ENCODE measurements at regions not wholly inside any gene's neighbourhood (a gene's known extent, or its start where the extent isn't known, plus 50 kb on each side); places are given as distances from the start of the nearest gene placed in this dataset.

- TF ChIP-seq, protein P1, sequence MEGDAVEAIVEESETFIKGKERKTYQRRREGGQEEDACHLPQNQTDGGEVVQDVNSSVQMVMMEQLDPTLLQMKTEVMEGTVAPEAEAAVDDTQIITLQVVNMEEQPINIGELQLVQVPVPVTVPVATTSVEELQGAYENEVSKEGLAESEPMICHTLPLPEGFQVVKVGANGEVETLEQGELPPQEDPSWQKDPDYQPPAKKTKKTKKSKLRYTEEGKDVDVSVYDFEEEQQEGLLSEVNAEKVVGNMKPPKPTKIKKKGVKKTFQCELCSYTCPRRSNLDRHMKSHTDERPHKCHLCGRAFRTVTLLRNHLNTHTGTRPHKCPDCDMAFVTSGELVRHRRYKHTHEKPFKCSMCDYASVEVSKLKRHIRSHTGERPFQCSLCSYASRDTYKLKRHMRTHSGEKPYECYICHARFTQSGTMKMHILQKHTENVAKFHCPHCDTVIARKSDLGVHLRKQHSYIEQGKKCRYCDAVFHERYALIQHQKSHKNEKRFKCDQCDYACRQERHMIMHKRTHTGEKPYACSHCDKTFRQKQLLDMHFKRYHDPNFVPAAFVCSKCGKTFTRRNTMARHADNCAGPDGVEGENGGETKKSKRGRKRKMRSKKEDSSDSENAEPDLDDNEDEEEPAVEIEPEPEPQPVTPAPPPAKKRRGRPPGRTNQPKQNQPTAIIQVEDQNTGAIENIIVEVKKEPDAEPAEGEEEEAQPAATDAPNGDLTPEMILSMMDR (IDR thresholded peaks at IDR 0.05) = no peak
- no peak for TF ChIP-seq POLR2AphosphoS5 (IDR thresholded peaks at IDR 0.05; ENCODE audit: low read depth, low read length)
These were observed 69.4 kb upstream of the POLG start for GRCh38 chr15:89404023-89404422.

Data from Panc1 (cell line).